HG02884 (cell line): ENCODE measurements at regions not wholly inside any gene's neighbourhood (a gene's known extent, or its start where the extent isn't known, plus 50 kb on each side); places are given as distances from the start of the nearest gene placed in this dataset.

Experiments
- ATAC-seq: cut with Tn5 transposase; IDR thresholded peaks from one replicate; pipeline ENCODE4 v1.9.1; 2021; ENCODE audit warnings: mild to moderate bottlenecking, moderate library complexity; ENCODE audit not compliant: unreplicated experiment

DNA sequence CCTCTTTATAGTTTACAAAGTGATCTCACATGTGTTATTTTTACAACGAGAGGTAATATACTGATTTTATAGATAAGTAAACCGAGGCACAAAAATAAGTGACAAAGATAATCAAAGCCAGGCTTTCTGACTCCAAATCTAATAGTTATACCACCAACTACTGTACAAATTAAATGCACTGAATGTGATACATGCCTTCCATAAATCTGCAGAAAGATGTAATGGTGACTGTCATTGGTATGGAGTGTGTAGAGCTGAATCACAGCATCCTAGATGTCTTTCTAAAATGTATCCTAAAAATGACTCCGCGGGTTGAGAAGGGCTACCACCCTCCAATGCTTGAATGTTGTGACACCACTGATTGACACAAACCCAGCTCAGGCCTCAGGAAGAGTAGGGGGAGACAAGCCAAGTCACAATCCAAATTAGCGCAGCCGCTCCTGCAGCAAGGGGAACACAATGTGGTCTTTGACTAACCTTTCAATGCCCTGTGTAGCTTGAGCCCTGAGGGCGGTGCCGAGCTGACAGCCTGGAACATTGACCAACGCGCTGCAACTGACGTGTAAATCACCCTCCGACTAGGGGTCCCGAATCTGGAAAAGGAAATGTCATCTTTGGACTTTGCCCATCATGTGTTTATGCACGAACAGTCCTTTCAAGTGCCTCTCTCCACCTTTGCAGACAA, 136.8 kb downstream of the OLIG3 start:
- ATAC-seq, result no peak

DNA sequence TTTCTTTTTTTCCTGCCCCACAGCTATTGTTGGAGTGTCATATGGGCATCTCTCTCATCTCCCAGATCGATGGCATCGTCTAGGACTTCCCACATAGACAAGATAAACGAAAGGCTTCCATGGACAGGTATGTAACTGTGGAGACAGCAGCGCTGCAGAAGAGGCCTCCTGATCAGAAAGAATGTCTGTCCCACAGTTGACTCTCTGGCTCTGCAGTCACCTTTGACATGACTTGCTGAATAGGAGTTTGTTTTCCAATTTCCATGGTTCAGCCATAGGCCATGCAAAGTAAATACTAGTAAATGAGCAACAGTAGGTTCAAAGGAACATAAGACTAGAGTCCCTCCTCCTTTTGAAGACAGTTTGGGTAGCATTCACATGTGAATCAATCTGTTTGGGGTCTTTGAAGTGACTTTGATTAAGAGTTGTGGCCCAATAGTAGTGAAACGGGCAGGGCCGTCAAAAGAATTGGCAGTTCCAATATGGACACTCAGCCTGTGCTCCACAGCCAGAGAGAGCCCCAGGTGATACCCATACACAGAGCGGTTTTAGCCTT, 134.7 kb upstream of the IFNGR1 start:
- no peak for ATAC-seq

DNA sequence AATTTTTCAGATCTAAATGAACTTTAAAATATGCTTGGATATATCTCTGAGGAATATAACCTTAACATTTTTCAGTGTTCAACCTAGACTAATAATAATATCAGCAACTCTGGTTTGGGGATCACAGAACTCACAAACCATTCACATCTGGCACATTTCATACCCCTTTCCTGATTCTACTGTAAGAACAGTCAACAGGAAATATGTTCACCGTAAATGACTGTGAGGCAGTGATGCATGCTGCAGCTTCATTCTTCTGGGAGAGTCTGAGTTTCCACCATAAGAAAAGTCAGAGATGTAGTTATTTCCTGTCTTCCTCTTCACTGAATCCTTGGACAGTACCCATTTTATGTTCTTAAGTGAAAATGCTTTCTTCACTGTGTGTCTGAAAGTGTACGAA, 134.2 kb upstream of the IFNGR1 start:
- ATAC-seq, result peak; percentile 52

DNA sequence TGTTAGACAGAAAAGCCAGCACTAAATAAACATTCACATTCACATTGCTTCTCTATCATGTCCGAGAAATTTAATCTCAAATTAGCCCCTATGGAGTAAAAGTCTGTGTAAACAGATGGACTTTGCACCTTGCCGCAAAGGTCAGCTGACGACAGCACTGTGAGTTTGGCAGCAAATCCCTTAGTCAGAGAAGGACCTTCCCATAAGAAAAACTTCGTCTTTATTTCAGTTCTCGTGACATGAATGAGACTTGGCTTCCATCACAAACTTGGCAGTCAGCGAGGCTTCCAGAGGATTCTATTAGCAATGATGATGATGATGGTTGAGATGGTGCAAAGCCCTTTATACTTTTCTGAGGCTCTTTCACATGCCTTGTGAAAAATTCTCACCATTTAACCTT, 133.7 kb upstream of the IFNGR1 start:
- ATAC-seq, result no peak

DNA sequence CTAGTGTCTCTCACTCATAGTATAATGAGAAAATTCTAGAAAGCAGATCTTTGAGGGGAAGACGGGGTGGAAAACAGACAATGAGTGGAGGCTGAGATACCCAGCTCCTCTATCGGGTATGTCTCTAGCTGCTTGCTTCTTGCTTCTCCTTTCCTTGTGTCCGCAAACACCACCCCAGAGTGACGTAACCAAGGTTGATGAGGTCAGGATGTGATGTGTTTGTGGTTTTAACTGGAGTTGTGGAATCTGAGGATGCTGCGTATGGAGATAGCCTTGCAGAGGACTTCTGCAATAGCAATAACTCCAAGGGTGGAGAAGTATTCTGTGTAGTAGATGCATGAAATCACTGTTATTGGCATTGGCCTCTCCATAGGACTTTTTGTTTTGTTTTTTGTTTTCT, 132.7 kb upstream of the IFNGR1 start:
- ATAC-seq, result no peak

DNA sequence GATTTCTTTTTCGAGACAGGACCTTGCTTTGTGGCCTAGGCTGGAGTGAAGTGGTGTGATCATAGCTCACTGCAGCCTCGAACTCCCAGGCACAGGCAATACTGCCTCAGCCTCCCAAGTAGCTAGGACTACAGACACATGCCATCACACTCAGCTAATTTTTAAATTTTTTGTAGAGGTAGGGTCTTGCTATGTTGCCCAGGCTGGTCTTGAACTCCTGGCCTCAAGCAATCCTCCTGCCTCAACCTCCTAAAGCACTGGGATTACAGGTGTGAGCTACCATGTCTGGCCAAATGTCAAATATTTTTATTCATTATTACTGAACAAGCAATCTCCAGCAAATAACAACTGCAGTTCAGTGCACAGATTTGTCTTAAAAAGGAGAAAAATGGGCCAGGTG, 131.7 kb upstream of the IFNGR1 start:
- no peak for ATAC-seq

DNA sequence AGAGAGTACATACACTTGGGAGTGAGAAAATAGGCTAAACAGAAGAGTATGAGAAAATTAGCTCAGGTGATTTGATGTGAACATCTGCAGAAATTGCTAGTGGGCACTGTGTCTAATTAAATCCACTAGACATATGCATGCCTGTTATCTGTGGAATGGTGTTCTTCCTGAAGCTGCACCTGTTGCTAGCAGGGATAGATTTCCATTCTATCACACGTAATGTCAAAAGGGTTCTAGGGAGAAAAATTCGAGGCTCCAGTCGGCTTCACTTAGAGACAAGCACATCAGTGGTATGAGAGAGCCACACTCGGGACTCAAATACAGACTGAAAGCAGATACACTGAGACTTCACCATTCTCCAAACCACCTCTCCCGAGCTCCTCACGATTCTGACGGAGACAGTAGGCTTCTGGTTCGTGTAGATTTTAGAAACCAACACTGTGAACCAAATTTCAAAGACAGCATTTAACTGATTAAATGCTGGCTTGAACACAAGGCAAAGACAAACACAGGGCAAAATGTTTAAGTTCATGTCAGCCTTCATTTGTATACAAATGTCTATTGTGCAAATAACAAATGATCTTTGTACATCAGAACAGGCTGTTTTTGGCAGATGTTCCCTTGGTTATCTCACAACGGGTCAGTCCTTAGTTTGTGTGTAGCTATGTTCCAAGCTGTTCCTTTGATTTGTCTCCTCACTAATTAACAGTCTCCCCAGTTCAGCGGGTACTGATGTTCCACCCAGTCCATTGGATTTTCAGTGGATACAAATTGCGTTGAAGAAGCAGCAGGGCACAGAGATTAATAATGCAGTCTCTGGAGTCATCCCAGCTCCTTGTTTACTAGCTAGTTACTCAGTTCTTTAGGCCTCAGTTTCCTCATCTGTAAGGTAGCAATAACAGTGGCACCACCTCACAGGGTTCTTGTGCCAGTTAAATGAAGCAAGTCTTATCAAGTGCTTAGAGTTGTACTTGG, 131.0 kb upstream of the IFNGR1 start:
- no peak for ATAC-seq

DNA sequence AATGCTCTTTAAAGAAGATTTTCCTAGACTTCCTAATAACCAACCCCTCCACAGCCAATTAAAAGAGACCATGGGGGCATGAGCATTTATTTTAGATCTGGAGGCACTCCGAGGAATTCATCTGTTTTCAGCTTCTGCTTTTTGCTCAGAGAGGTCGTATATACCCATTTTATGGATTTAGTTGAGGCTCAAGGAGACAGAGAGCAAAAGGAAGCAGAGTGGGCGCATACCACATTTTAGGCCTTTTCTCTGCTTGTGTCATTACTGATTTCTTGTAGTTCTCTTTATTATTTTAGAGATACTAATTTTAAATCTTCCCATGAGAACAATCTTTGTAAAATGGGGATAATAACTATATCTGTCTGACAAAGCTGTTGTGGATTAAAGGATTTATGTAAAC, 129.6 kb upstream of the IFNGR1 start:
- ATAC-seq, result no peak

DNA sequence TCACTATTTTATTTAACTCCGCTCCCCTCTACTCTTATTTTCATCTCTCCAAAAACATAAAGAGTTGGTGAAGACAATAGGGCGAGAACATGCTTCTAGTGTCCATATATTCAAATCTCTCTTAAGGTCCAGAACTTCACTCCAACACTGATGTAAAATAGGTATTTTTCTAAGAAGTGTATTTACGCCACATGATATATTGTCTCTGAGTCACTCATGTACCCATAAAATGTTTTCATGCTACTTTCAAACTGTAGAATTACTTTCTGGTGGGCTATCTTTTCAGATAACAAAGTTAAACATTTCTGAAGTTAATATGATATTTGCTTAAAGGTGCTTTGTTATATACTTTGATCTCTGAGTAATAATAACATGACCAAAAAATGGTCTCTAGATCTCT, 124.1 kb upstream of the IFNGR1 start:
- ATAC-seq, result no peak

DNA sequence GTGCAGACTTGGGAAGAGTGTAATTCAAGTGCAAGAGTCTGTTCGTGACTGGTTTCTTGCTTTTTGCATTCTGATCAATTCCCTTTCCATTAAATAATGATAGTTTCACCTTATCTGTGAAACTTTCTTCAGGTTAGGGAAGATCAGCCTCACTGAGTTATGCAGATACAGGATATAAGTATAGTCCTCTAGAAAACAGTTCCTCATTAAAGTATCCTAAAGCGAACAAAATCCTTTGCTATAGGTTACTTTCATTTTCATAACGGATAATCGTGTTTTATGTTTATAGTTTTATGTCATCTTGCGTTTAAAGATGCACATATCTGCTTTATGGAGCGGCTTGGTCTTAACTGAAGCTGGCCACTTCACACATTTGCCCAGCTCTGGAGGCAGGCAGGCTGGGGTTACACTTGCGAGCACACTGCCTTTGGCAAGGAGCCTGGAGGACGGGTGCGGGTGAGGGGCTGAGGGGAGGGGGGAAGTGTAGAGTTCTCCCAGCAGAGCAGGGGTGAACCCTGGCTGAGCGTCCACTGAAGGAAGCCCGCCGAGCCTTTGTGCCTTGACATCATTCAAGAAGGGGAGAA, 123.5 kb upstream of the IFNGR1 start:
- no peak for ATAC-seq

DNA sequence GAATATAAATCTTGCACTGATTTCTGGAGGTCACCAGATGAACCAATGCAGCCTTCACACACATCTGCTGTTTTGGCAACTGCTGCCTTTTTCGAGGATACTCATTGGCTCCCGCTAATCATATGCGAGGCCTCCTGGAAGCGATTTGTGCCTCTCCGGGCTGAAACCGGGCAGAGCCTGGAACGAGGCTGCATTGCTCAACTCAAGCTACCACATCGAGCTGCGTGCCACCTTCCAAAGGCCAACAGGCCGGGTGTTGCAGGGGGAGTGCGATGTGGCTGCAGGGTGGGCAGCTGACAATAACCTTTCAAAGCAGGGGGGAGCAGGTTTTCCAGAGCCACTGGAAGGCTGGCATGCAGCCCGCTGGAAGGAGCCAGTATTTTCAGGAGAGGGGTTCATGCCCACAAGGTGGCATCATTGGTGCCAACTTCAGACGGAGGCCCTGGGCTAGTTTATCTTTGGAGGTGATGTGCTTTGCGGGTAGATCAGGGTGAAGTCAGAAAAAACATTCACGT, 122.6 kb upstream of the IFNGR1 start:
- no peak for ATAC-seq

DNA sequence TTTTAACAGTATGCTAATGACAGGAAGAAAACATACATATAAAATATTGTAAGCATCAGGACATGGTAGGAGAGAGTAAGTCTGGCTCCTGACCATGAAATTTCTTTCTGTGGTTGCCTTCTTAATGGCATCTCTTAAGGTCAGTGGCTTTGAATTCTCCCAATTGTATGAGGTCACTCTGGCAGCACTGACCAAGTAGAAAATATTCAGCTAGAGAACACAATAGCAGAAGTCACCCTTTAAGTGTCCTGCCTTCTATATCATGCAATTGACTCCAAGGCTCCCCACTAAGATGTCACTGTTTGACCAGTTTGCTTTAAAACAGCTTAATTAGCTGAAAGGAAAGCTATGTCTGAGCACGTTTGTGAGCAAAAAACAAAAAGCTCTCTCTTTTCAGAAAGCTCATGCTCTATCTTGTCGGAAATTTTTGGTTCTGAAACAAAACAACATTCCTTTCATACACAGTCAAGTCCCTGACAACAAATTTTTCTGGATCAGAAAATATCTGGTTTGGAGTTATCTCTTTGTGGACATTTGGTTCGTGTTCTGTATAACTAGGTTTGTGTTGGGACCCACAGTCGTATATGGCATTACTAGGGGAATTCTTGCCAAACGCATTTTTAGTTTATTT, 120.9 kb upstream of the IFNGR1 start:
- ATAC-seq, result no peak

DNA sequence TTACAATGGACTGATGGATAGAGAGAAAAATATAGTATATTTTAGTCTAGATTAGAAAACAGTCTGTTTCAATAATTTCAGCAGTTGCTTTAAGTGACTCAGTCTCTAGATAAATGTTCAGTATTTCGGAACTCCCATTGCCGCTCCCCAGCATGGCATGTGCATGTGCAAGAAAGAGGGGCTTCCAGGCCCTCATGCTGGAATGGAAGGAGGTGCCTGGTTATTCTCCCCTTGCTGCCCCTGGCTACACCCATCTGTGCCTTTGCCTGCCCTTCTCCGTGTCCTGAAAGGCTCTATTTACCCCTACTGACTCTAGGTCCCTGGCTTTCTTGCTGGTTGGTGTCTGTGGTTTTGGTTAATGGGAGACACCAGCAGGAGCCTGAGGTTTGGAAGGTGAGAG, 115.7 kb upstream of the IFNGR1 start:
- no peak for ATAC-seq

DNA sequence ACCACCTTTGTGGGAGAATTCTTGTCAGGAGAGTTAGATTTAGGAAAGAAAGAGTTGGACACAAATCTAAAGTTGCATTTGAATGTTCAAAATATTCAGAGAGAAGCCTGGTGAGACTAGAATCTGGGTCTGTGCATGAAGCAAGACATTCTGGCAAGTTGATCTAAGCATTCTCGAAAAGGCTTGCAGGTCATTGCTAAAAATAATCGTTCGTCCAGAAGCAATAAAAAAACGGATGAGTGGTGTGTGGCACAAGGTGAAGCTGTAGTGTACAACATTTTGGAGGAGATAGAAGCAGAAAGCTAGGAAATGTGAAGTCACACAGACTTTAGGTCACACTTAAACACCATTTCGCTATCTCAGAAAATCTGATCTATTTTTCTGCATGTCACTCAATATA, 114.9 kb upstream of the IFNGR1 start:
- ATAC-seq, result no peak

DNA sequence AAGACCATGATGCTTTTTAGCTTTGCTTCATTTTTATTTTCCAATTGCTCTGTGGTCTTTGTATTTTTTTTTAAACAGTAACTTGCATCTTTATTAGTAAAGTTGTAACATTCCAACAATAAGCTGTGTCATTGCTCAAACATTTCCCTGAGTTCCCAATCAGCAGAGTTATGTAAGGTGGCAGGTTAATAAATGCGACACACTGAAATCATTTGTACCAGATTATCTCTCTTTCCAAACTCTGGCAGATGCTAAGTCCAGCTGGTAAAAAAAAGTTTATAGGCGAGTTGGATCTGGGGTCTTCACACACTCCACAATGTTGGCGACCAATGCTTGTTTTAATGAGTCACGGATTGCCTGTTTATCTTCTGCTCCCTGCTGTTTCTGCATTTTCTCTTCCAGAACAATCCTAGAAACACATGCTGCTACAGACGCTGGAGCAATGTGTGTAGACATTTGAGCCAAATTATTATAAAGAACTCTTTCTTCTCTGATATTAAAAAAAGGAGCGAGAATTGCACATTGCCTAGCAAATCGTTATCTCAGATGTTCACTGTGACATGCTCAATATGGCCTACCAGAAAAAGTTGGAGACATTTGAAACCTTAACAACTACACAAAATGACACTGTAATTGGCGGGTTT, 113.6 kb upstream of the IFNGR1 start:
- ATAC-seq, result no peak

DNA sequence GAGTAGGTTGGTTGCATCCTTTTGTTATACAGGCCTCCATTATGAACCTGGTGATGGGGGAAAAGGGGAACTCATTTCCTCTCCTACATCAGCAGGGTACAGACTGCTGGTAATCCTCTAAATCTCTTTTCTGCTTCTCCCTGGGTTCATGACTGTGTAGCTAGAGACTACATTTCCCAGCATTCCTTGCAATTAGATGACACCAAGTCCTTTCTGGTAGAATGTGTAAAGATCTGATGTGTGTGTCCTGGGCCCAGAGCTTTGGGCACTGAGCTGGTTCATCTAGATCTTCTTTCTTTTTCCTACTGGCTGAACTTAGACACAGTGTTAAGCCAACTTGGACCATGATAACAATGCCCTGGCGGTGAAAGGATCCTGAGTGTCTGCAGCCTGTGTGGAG, 104.7 kb upstream of the IFNGR1 start:
- no peak for ATAC-seq

DNA sequence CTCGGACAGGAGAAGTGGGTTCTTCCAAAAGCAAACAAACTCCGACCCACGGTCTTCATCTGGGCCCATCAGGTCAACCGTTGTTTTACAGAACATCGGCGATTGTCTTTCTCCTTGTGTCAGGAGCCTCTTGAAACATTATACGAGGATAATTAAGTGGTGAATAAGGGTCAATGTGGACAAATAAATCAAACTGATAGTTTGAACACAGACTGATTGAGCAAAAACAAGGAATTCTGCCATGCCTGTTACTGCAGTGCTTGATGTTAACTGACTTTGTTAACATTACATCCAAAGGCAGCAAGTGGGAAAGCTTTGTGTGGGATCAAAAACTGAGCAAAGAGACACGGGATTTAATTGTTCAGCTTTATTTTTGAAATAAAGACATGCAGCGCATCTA, 101.1 kb upstream of the IFNGR1 start:
- ATAC-seq, result no peak

DNA sequence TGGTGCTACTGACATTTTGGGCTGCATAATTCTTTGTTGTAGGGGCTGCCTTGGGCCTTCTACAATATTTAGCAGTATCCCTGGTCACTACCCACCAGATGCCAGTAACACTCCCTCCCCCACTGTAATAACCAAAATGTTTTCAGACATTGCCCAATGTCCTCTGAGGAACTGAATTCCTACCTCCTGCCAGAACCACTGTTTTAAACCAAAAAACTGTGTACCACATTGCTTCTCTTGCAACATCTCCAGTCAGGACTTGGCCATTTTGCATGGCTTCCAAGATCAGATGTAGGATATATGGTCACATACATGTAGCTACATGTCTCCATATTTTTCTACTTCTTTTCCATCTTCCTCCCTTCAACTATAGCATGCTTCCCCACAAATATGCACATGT, 97.4 kb upstream of the IFNGR1 start:
- ATAC-seq, result no peak

DNA sequence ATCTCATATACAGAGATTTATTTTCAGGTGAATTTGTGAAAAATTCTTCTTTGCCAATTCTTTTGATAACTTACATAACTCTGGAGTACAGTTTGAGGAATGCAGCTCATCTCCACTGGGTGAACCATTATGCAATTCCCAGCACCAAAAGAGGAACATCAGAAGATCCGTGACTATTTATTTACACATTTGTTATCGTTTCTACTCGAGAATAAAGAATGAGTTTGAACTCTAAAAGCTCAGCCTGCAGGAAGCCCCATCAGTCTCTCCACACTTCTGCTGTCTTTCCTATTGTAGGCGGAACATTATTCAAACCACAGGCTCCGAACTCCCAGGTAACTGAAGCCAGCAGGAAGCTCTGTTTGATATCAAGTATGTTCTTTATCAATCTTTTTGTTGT, 95.9 kb upstream of the IFNGR1 start:
- ATAC-seq, result no peak
